DOHH2 (cell line): ENCODE measurements at regions not wholly inside any gene's neighbourhood (a gene's known extent, or its start where the extent isn't known, plus 50 kb on each side); places are given as distances from the start of the nearest gene placed in this dataset.

Source experiments
- H3F3A ChIP-seq: fragments of 200-600 bp; sonication (generic), shearing (Covaris generic); 2 replicates; pipeline ENCODE4 v1.6.0; 2016; ENCODE audit warnings: antibody characterized with exemption, mild to moderate bottlenecking; ENCODE audit not compliant: control insufficient read depth, insufficient read depth
- H3K27ac ChIP-seq: fragments of 200-600 bp; sonication (generic); 2 replicates; pipeline ENCODE4 v1.5.1; 2014; ENCODE audit warnings: low read depth, mild to moderate bottlenecking, low read length, moderate library complexity
- H3K27me3 ChIP-seq: fragments of 200-600 bp; sonication (generic); 2 replicates; pipeline ENCODE4 v1.6.1; 2014; ENCODE audit warnings: mild to moderate bottlenecking, low read length, mixed read lengths; ENCODE audit not compliant: control insufficient read depth
- H3K36me3 ChIP-seq: fragments of 200-600 bp; sonication (generic); 2 replicates; pipeline ENCODE4 v1.6.1; 2014; ENCODE audit warnings: mild to moderate bottlenecking, low read length, moderate library complexity, mixed read lengths; ENCODE audit not compliant: control insufficient read depth
- H3K4me1 ChIP-seq: fragments of 200-600 bp; sonication (generic); 2 replicates; pipeline ENCODE4 v1.6.1; 2014; ENCODE audit warnings: mild to moderate bottlenecking, low read length, mixed read lengths; ENCODE audit not compliant: control insufficient read depth
- H3K4me2 ChIP-seq: fragments of 200-600 bp; sonication (generic); 2 replicates; pipeline ENCODE4 v1.6.0; 2014; ENCODE audit warnings: mild to moderate bottlenecking, low read length, moderate library complexity
- H3K4me3 ChIP-seq: fragments of 200-600 bp; sonication (generic); 2 replicates; pipeline ENCODE4 v1.5.1; 2014; ENCODE audit warnings: mild to moderate bottlenecking, low read length, mixed read lengths
- H3K79me2 ChIP-seq: fragments of 200-600 bp; sonication (generic); 2 replicates; pipeline ENCODE4 v1.6.1; 2014; ENCODE audit warnings: mild to moderate bottlenecking, low read length, mixed read lengths; ENCODE audit not compliant: control insufficient read depth
- H3K9me2 ChIP-seq: fragments of 200-600 bp; sonication (generic); replicated peaks from 2 replicates; pipeline ENCODE4 v1.6.1; 2014; ENCODE audit warnings: mild to moderate bottlenecking, low read length, mixed read lengths; ENCODE audit not compliant: control insufficient read depth
- H3K9me3 ChIP-seq: fragments of 200-600 bp; sonication (generic); 2 replicates; pipeline ENCODE4 v1.6.1; 2014; ENCODE audit warnings: antibody characterized with exemption, low read length, mixed read lengths; ENCODE audit not compliant: control insufficient read depth, insufficient read depth
- H4K20me1 ChIP-seq: fragments of 200-600 bp; sonication (generic); 2 replicates; pipeline ENCODE4 v1.6.0; 2014; ENCODE audit warnings: low read depth, mild to moderate bottlenecking, antibody characterized with exemption, low read length, moderate library complexity; ENCODE audit not compliant: control insufficient read depth, insufficient read depth
- CTCF ChIP-seq: fragments of 200-600 bp; sonication (generic); IDR thresholded peaks from one replicate; pipeline ENCODE4 v1.5.1; 2014; ENCODE audit warnings: antibody characterized with exemption, mild to moderate bottlenecking, low read depth, low read length; ENCODE audit not compliant: poor library complexity, severe bottlenecking
- EZH2phosphoT487 ChIP-seq: fragments of 200-600 bp; sonication (generic); IDR thresholded peaks from 2 replicates; pipeline ENCODE4 v1.6.1; 2017; ENCODE audit warnings: borderline replicate concordance, mild to moderate bottlenecking, antibody characterized with exemption, low read length, moderate library complexity, mixed read lengths

DNA sequence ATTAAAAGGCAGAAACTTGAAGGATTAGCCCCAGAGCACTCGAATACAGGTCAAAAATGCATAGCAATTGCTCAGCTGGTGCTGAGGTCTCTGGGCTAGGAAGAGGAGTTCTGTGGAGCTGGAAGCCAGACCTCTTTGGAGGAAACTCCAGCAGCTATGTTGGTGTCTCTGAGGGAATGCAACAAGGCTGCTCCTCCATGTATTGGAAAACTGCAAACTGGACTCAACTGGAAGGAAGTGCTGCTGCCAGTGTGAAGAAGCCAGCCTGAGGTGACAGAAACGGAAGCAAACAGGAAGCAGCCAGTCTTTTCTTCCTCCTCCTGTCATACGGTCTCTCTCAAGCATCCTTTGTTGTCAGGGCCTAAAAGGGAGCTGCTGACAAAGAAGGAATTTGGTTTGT lies 233.4 kb upstream of the FGGY start:
- Histone ChIP-seq H4K20me1 (no peaks in the 10 kb centered on the region), H3K36me3 (no peaks in the 10 kb centered on the region), H3K4me2 (no peak overlapping the region), H3K27ac (no peak overlapping the region), H3K79me2 (no peaks in the 10 kb centered on the region), H3K4me3 (no peak overlapping the region), H3F3A (no peaks in the 10 kb centered on the region), H3K9me2 (no peaks in the 10 kb centered on the region), H3K4me1 (no peaks in the 10 kb centered on the region), H3K27me3 (no peaks in the 10 kb centered on the region; the same call in 1 of the 2 replicates), H3K9me3 (no peaks in the 10 kb centered on the region)
- no peak for TF ChIP-seq CTCF
- no peak for TF ChIP-seq EZH2phosphoT487

- Histone ChIP-seq H3K4me2 (no peak overlapping the region), H3K27ac (no peak overlapping the region), H3K27me3 (no peaks in the 10 kb centered on the region; the same call in 1 of the 2 replicates), H3F3A (no peaks in the 10 kb centered on the region), H3K4me1 (no peaks in the 10 kb centered on the region), H3K9me2 (no peaks in the 10 kb centered on the region), H3K36me3 (no peaks in the 10 kb centered on the region), H4K20me1 (no peaks in the 10 kb centered on the region), H3K4me3 (no peak overlapping the region), H3K9me3 (no peaks in the 10 kb centered on the region), H3K79me2 (no peaks in the 10 kb centered on the region)
- TF ChIP-seq CTCF = no peak
- TF ChIP-seq EZH2phosphoT487 = no peak
Measured at GRCh38 chr1:59064592-59064991, 232.3 kb upstream of the FGGY start.

DNA sequence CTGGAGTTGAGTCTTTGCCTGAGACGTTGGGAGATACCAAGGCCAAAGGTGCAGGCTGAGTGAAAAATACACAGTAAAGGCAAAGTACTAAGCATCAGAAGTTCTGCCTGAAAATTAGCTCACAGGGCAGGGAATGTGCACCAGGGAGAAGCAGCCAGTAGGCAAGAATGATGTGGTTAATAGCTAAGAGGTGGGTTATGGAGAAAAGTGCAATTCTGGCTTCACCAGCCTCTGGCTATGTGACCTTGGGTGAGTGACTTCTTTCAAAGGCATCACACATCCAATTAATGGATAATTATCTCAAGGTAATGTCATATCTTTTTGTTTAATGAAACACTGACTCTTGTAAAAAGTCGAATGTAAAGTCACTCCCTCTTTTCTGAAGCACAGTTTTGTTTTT lies 230.7 kb upstream of the FGGY start:
- no peaks in the 10 kb centered on the region; the same call in 1 of the 2 replicates for H3K27me3 ChIP-seq
- H3K27ac ChIP-seq = no peak overlapping the region
- H3K36me3 ChIP-seq = no peaks in the 10 kb centered on the region
- H3K9me3 ChIP-seq = no peaks in the 10 kb centered on the region
- no peaks in the 10 kb centered on the region for H4K20me1 ChIP-seq
- TF ChIP-seq CTCF = no peak
- no peak for TF ChIP-seq EZH2phosphoT487
- no peaks in the 10 kb centered on the region for H3K4me1 ChIP-seq
- no peaks in the 10 kb centered on the region for H3K79me2 ChIP-seq
- H3F3A ChIP-seq = no peaks in the 10 kb centered on the region
- no peak overlapping the region for H3K4me3 ChIP-seq
- H3K9me2 ChIP-seq = no peaks in the 10 kb centered on the region
- no peak overlapping the region for H3K4me2 ChIP-seq

DNA sequence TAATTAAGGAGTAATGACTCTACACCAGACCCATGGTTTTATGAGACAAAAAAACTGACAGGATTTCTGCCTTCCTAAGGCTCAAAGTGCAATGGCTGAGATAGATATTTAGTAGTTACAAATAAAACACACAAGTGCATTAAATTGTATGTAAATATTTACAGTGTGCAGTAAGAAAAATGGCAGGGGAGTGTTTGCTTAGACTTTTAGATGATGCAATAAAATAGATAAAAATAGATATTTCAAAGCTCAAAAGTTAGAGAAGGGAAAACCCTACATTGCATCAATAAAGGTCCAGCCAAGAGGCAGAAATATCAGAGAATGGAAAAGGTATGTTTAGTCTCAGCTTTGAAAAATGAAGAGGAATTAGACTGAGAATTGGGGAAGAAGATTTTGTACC lies 226.3 kb upstream of the FGGY start:
- TF ChIP-seq CTCF (no peak), EZH2phosphoT487 (no peak)
- Histone ChIP-seq H3K27ac (no peak overlapping the region), H3K79me2 (no peaks in the 10 kb centered on the region), H3K4me3 (no peak overlapping the region), H3K27me3 (no peaks in the 10 kb centered on the region; the same call in 1 of the 2 replicates), H3F3A (no peaks in the 10 kb centered on the region), H3K4me2 (no peak overlapping the region), H3K9me2 (no peaks in the 10 kb centered on the region), H3K9me3 (no peaks in the 10 kb centered on the region), H3K36me3 (no peaks in the 10 kb centered on the region), H4K20me1 (no peaks in the 10 kb centered on the region), H3K4me1 (peaks cover 3% of the 10 kb centered on the region)
